Esophagus muscularis mucosa (tissue), 4 donors: ENCODE measurements at regions not wholly inside any gene's neighbourhood (a gene's known extent, or its start where the extent isn't known, plus 50 kb on each side); places are given as distances from the start of the nearest gene placed in this dataset.

Experiments used
- DNase-seq: peaks from one replicate; pipeline ENCODE4 v3.0.0-alpha.2; 2017; ENCODE audit errors: extremely low spot score
- H3K27ac ChIP-seq, 4 donors: fragments of 200-600 bp; sonication (generic); replicated peaks in 1 of 4; 1 replicate in 3 of 4; 2 replicates in 1 of 4; pipeline ENCODE4 v1.5.1; 2016 to 2019; ENCODE audit warnings: mild to moderate bottlenecking in 1 of 4
- H3K27me3 ChIP-seq, 4 donors: fragments of 200-600 bp; sonication (generic); one replicate each; pipeline versions ENCODE4 v1.5.1 to v1.6.0; 2016 to 2019
- H3K36me3 ChIP-seq, 4 donors: fragments of 200-600 bp; sonication (generic); one replicate each; pipeline ENCODE4 v1.5.1; 2016 to 2019
- H3K4me1 ChIP-seq, 4 donors: fragments of 200-600 bp; sonication (generic); one replicate each; pipeline ENCODE4 v1.5.1; 2016 to 2019
- H3K4me3 ChIP-seq, 4 donors: fragments of 200-600 bp; sonication (generic); 1 replicate in 2 of 4; 2 replicates in 2 of 4; pipeline ENCODE4 v1.5.1; 2016 to 2019; ENCODE audit warnings: mild to moderate bottlenecking in 4 of 4, moderate library complexity in 1 of 4
- H3K9me3 ChIP-seq, 4 donors: fragments of 200-600 bp; sonication (generic); 1 replicate in 3 of 4; 2 replicates in 1 of 4; pipeline ENCODE4 v1.5.1; 2016 to 2019
- CTCF ChIP-seq, 3 experiments: fragments of 200-600 bp in 2 of 3; fragments of 450-650 bp in 1 of 3; sonication (generic) in 2 of 3; IDR thresholded peaks; one replicate each; pipeline ENCODE4 v1.5.1; 2017 to 2019; ENCODE audit warnings: antibody characterized with exemption in 3 of 3, mild to moderate bottlenecking in 2 of 3, moderate library complexity in 1 of 3
- EP300 ChIP-seq: sonication (generic); formaldehyde crosslinking; IDR thresholded peaks from one replicate; pipeline ENCODE4 v1.6.1; 2017; ENCODE audit warnings: antibody characterized with exemption
- POLR2A ChIP-seq: fragments of 450-650 bp; IDR thresholded peaks from one replicate; pipeline ENCODE4 v1.6.1; 2017; ENCODE audit warnings: antibody characterized with exemption, moderate library complexity, mild to moderate bottlenecking, low read depth
- POLR2AphosphoS5 ChIP-seq, 2 donors: sonication (generic); formaldehyde crosslinking; IDR thresholded peaks; one replicate each; pipeline ENCODE4 v1.6.1; 2017; ENCODE audit warnings: antibody characterized with exemption in 2 of 2
- WGBS: methylation state at CpG from one replicate; pipeline ENCODE4 v1.1.5; 2018; 5-methylcytosine and 5-hydroxymethylcytosine counted together
- intact Hi-C: fragments of 100-400 bp; cut with DNase I; formaldehyde crosslinking; loops from one replicate; pipeline ENCODE4 v1.15.1; 2023

DNA sequence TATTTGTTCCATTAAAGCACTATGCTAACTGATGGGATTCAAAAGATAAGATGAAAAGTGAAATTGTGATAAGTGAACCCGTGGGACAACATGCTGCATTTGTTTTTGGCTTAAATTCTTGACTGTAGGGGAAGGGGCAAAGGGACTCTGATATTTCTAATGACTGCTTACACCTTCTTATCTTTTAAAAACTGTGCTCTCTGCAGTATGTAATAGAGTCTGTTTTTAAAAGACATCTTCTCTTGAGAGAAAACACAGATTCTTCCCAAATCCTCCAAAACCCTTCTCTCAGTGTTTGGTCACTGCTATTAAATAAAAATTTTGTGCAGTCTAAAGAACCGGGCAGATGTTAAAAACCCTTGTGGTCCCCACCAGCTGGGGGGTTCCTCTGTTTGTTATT, 327.8 kb upstream of the FANCL start:
- Histone ChIP-seq H3K36me3 (no peaks in the 10 kb centered on the region), H3K4me1 (peaks cover 0 to 5% (median 0%) of the 10 kb centered on the region in 4 donors), H3K4me3 (no peak overlapping the region), H3K27me3 (no peaks in the 10 kb centered on the region), H3K27ac (no peak overlapping the region), H3K9me3 (no peaks in the 10 kb centered on the region)
- DNase-seq = no peak
- WGBS = 60% methylated on average over 2 of the region's 2 CpGs
- TF ChIP-seq POLR2AphosphoS5 (IDR thresholded peaks at IDR 0.05) (no peak), POLR2A (no peak), CTCF (IDR thresholded peaks at IDR 0.05) (no peak), EP300 (no peak)
- intact Hi-C loops = no loop called here

DNA sequence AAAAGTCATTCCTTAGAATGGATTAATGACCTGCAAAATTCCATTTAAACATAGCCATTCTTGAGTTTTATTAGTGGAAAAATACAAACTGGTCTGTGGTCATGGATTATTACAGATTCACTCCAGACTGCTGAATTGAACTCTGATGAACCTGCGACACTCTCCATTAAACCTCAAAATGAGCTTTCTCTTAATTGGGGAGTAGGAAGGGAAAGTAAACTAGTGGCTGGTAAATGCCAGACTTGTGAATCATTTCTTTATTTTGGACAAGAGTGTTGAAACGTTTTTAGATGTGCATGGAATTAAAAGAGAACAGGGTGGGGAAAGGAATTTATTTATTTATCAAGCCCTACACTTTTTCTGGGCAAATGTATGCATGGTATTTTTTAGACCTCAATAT, 321.2 kb upstream of the FANCL start:
- intact Hi-C loops = no loop called here
- Histone ChIP-seq H3K4me1 (no peaks in the 10 kb centered on the region), H3K9me3 (no peaks in the 10 kb centered on the region), H3K27me3 (no peaks in the 10 kb centered on the region), H3K36me3 (no peaks in the 10 kb centered on the region), H3K27ac (no peak overlapping the region), H3K4me3 (no peak overlapping the region)
- WGBS = 43% methylated on average over 2 of the region's 2 CpGs
- DNase-seq = no peak
- TF ChIP-seq POLR2A (no peak), POLR2AphosphoS5 (IDR thresholded peaks at IDR 0.05) (no peak), EP300 (no peak), CTCF (IDR thresholded peaks at IDR 0.05) (no peak)

DNA sequence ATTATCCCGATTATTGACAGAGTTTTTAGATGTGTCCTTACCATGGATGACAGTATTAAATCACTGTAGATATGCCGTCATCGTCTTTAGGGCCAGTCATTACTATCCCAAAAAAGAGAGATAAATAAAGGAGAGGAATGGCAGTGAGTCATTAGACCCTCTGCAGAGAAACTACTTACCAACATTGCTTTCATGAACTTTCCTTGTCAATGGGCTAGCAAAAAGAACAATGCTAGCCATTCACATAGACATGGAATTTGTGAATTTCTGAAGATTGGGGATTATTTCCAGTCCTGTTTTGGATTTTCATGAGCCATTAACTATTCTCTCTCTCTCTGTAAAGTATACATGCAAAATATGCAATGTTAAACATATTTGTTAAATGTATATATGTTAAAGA, 319.4 kb upstream of the FANCL start:
- no peaks in the 10 kb centered on the region for H3K9me3 ChIP-seq
- no peak for TF ChIP-seq POLR2AphosphoS5 (IDR thresholded peaks at IDR 0.05)
- no peak for TF ChIP-seq EP300
- no peak for TF ChIP-seq CTCF (IDR thresholded peaks at IDR 0.05)
- TF ChIP-seq POLR2A = no peak
- no peak overlapping the region for H3K27ac ChIP-seq
- intact Hi-C loops = no loop called here
- H3K4me3 ChIP-seq = no peak overlapping the region
- H3K36me3 ChIP-seq = no peaks in the 10 kb centered on the region
- no peaks in the 10 kb centered on the region for H3K4me1 ChIP-seq
- WGBS = 91% methylated on average over 3 of the region's 3 CpGs
- no peak for DNase-seq
- no peaks in the 10 kb centered on the region for H3K27me3 ChIP-seq

GRCh38 chr2:58558881-58559280, 317.8 kb upstream of the FANCL start:
- no peak overlapping the region for H3K27ac ChIP-seq
- WGBS = 67% methylated on average over 4 of the region's 4 CpGs
- H3K4me1 ChIP-seq = no peaks in the 10 kb centered on the region
- no peak for DNase-seq
- H3K9me3 ChIP-seq = no peaks in the 10 kb centered on the region
- no peaks in the 10 kb centered on the region for H3K27me3 ChIP-seq
- no peaks in the 10 kb centered on the region for H3K36me3 ChIP-seq
- TF ChIP-seq POLR2A (no peak), EP300 (no peak), POLR2AphosphoS5 (IDR thresholded peaks at IDR 0.05) (no peak)
- intact Hi-C loops = no loop called here
- no peak overlapping the region for H3K4me3 ChIP-seq

GRCh38 chr2:58557176-58557575, 316.1 kb upstream of the FANCL start:
- no peak for TF ChIP-seq POLR2AphosphoS5 (IDR thresholded peaks at IDR 0.05)
- TF ChIP-seq POLR2A = no peak
- TF ChIP-seq EP300 = no peak
- TF ChIP-seq CTCF (IDR thresholded peaks at IDR 0.05) = no peak
- DNase-seq = no peak
- Histone ChIP-seq H3K36me3 (no peaks in the 10 kb centered on the region), H3K27ac (no peak overlapping the region), H3K4me1 (no peaks in the 10 kb centered on the region), H3K4me3 (no peak overlapping the region), H3K9me3 (no peaks in the 10 kb centered on the region), H3K27me3 (no peaks in the 10 kb centered on the region)
- intact Hi-C loops = no loop called here
- WGBS = 95% methylated on average over 6 of the region's 6 CpGs
